NOMO-1 treated with dmso at 0.1 percent for 144 hours (cell line): ENCODE measurements at regions not wholly inside any gene's neighbourhood (a gene's known extent, or its start where the extent isn't known, plus 50 kb on each side); places are given as distances from the start of the nearest gene placed in this dataset.

Source experiments
- DNase-seq: peaks from one replicate; lab custom pipeline; 2025; ENCODE audit not compliant: unreplicated experiment; lab: John Stamatoyannopoulos, UW

DNA sequence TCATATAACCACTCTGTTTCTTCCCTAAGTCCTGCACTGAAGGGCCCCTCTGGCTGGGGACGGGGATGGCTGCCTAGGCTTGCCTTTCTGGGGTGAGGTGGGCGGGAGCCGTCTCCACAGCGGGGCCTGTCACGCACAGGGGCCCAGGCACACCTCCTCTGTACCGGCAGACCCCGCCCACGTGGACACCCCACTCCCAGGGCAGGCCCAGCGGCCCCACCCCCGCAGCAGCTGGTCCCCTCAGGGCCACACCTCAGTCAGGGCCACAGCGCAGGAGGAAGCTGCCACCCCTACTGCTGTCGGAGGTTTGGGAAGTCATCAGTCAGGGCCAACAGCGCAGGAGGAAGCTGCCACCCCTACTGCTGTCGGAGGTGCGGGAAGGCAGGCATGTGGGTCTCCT is 257.6 kb upstream of the RAB6C start:
- no peak for DNase-seq

DNA sequence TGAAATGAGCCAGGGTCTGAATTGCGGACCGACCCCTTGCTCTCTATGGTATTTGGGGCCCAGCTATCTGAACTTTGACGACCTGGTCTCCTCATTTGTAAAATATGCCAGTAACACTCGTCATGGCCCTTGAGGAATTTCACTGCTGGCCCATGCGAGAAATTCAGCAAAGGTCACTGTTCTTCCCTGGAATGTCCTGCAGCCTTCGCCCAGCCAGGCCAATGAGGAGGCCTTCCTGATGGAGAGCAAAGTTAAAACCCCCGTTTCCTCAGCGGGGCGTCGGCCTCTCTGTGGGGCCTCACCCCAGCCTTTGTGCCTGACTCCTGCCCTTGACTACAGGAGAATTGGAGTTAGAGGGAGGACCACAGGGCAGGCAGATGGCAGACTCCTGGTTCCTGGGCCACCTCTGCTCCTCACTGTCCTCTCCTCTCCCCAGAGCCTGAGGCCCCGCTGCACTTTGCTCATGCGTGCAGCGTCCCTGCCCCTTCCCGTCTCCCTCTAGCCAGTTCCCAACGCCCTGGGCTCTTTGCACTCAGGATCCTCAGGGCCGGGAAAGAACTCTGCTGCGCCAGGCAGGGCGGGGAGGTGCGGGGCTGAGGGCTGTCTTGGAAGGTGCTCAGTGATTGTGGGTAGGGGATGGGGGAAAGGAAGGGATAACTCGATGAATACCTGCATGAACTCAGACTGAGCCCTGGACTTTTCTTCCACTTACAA is 257.0 kb upstream of the RAB6C start:
- no peak for DNase-seq

DNA sequence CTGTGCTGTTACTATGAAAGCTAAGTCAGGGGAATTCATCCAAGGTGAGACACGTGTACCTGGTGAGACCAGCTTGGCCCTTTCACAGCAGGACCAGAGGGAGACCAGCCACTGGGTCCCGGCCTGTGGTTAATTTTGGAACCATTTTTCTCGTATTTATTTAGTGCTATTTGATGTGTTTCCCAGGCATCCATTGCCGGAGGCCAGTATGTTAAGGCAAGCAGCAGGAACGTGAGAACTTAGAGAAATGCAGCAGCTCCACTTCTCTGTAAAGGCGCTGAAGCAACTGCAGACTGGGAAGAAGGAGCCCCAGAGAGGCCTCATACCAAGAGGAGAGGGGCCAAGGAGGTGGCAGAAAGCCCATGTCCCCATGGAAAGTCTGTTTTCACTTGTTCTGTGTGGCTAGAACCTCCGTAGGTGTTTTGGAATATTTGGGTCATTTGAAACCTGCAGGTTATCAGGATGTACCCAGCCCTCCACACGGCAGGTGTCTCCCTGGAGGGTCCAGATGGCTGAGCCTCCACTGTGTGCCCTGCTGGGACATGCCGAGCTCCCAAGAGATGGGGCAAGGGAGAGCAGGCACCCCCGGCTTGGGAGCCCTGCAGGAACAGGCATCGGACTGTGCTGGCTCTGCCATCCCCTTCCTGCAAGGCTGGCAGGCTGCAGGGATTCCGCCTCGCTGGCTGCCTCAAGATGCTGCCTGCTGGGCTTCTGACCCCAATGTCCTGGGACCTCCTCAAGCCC is 256.0 kb upstream of the RAB6C start:
- DNase-seq = no peak

DNA sequence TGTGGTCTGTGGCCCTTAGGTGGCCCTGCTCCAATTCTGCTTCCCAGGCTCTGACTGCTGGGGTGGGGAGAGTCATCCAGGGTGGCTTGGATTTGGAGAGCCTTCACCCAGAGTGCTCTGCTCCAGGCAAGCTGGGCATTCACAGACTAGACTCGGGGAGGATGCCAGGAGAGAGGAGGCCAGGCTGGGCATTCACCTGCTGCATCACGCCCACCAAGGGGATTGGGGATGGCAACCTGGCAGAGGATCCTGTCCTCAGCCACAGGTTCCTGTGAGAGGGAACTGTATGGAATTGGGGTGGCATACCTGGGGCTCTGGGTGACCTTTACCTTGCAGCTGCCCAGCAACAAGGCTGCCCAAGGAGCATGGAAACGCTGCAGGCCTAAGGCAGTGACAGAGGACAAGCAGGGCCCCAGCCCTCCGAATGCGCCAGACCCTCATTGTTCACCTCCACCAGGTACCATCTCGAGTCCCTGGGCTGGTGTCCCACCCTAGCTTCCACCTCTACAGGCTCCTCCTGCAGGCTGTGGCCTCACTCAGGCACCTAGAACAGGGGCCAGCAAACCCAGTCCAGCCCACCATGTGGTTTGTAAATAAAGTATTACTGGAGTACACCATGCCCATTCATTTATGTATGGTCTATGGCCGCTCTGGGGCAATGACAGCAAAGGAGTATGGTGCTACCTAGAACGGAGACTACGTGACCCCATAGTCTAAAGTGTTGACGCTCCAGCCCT is 255.3 kb upstream of the RAB6C start:
- no peak for DNase-seq

DNA sequence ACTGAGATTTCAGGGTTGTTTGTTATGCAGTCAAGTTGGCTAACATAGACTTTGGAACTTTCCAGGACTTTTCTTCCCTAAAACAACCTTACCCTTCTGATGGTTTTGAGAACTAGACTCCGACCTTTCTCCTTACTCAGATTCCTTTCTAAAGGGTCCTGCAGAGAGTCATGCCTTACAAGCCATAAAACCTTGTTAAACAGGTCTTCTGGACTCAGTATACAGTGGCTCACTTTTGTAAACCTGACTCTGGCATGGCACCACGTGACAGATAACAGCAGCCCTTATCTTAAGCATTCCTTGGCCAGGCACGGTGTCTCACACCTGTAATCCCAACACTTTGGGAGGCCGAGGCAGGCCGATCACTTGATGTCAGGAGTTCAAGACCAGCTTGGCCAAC is 253.2 kb upstream of the RAB6C start:
- DNase-seq = no peak

DNA sequence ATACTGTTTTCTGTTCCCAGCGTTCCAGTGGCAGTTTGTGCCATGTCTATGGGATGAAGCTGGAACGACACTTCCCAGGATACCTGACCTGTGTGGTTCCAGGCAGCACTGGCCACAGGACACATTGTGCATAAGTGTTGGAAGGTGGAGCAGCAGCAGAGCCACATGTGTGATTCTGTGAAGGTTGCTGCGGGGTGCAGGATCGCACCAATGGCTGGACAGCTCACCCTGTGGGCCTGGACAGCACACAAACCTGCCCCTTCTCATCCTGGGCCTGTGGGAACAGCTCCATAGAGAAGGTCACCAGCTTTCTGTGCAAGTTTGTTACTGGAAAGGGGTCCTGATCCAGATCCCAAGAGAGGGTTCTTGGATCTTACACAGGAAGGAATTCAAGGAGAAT is 252.2 kb upstream of the RAB6C start:
- DNase-seq = no peak

DNA sequence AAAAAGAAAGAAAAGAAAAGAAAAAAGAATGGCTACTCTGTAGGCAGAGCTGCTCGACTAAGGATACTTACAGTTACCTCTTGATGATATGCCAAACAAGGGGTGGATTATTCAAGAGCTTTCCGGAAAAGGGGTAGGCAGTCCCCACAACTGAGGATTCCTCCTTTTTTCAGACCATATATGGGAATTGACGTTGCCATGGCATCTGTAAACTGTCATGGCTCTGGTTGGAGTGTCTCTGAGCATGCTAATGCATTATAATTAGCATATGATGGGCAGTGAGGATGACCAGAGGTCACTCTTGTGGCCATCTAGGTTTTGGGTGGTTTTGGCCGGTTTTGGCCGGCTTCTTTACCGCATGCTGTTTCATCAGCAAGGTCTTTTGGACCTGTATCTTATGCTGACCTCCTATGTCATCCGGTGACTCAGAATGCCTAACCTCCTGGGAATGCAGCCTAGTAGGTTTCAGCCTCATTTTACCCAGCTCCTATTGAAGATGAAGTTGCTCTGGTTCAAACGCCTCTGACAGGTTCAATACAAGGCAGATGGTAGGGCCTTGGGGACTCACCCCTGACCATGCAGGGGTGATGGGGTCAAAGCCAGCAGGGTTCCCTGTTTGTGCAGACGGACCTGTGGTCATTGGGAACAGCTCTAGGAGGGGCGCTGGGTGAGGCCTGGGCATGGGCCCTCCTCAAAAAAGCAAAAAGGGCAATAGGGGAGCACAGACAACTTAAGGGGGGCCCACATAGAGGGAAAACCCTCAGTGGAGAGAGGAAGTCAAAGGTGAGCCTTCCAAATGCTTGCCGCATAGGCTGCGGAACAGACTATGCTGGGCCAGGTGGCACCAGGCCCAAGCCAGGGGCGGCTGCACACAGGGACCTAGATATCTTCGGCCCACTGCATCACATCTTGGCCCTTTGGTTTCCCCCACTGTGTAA is 251.2 kb upstream of the RAB6C start:
- DNase-seq = no peak

DNA sequence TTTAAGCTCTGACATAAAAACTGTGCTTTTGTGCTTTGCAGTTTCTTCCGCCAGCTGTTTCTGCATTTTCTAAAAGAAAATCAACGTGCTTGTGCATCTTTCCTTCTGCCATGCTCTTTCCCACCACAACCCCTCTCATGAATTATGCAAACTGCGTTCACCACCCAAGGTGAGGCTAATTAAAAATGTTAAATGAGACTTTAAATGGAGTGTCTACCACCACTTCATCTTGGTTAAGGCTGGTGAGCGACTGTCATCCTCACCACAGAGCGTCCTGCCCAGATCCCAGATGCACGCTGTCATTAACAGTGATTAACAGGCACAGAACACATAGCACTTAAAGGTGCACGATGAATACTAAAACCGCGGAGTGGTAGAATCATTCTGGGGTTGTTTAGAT is 250.5 kb upstream of the RAB6C start:
- DNase-seq = no peak

DNA sequence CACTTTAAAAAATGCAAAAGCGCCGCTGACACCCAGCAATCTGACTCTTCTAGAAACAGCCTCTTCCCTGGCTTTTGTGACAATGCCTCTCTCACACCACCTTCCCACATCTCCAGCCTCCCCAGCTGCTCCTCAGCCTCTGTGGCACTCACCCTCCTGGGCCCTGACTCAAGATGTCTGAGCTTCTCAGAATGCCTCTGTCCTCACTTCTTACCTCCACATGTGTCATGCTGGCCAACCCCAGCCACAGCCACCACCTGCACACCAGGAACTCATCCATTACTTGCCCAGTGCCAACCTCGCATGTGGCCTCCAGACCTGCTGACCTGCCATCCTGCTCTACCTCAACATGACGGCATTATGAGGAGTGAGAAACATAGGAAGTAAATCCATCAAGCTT is 249.8 kb upstream of the RAB6C start:
- no peak for DNase-seq

DNA sequence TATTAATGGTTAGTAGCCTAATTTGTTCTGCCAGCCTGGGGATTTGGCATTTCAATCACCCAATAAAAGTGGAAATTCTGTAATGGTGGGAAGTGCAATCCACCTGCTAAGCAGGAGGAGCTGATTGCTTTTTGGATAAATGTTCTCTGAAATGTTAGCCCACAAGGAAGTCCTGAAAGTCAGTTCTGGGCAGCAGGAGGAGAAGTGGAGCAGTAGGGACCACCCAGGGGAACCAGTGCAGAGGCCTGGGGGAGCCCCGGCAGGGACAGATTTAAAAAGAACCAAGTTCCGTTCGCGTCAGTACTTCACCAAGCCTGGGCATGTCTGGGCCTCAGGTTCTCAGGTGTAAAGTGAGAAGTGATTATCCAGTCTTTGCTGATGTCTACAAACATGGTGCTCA is 248.5 kb upstream of the RAB6C start:
- no peak for DNase-seq

DNA sequence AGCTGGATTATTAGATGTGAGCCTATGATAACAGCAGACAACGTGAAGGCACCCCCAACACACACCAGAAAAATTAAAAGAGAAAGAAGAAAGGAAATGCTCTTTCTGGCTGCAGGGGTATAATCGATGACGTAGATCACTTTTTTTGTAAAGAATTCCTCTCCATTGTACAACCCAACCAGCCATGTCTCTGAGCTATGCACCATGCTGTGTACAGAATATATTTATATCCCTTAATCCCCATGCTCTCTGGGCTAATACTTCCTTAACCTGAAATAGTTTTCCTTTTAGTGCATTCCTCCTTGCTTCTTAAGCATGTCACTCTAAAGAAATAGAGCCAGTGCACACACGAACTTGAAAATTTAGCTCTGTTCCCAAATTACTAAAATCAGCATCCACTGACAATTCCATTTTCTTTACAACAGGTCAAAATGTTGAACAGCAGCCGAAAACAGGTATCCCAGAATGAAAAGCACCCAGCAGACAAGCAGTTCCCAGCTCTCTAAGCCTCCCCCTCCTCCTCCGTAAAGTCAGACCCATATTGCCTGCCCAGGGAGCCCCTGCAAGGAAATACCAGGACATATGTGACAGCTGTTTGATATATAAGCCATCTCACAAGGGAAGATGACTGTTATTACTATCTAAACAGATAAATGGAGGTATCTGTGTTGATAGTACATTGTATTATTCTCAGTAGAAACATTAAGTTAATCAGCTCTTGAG is 247.4 kb upstream of the RAB6C start:
- DNase-seq = no peak

DNA sequence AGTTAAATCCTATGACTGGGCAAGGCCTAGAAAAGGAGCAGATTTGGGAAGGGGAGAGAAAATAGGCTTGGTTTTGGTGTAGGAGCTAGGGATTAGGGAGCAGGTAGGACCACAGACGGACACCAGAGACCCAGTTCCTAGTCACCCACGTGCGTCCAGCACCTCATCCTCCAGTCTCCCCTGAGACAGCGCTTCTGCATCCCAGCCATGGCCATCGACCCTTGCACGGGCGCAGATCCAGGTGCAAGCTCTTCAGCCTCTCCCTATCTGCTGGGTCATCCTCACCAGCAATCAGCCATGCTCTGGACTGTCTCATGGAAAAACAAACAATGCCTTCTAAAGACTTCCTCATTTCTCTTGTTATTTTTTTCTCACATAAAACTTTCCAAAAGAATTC is 246.8 kb upstream of the RAB6C start:
- DNase-seq = no peak

DNA sequence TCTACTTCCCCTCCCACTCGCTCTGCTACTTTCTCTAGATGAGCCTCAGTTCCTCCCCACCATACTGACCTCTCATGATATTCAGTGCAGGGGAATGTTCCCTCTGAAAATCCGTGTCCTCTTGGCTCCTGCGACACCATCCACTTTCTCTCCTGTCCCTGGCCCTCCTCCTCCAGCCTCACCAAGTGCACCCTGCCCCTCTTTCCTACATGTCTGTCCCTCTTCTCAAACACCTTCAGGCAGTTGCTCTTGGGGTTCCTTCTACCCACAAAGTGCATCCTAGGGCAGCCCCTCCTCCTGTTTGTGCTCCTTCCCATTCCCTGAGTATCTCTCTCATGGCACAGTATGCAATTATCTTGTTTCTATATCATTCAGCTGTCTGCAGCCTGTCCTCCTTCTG is 246.4 kb upstream of the RAB6C start:
- DNase-seq = no peak

DNA sequence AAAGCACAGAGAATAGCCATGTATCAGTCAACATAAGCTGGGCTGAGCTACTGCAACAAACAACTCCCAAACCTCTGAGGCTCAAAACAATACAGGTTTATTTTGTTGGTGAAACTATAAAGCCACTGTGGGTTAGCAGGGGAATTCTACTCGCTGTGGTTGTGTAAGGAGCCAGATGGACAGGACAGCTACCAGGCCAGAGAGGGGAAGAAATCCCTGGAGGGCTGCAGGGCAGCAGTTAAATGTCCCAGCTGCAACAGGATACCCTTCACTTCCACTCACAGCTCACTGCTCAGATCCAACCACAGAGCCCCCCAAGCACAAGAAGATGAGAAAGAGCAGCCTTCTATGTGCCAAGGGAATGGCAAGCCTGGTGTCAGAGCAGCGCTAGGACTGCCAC is 245.9 kb upstream of the RAB6C start:
- DNase-seq = no peak

DNA sequence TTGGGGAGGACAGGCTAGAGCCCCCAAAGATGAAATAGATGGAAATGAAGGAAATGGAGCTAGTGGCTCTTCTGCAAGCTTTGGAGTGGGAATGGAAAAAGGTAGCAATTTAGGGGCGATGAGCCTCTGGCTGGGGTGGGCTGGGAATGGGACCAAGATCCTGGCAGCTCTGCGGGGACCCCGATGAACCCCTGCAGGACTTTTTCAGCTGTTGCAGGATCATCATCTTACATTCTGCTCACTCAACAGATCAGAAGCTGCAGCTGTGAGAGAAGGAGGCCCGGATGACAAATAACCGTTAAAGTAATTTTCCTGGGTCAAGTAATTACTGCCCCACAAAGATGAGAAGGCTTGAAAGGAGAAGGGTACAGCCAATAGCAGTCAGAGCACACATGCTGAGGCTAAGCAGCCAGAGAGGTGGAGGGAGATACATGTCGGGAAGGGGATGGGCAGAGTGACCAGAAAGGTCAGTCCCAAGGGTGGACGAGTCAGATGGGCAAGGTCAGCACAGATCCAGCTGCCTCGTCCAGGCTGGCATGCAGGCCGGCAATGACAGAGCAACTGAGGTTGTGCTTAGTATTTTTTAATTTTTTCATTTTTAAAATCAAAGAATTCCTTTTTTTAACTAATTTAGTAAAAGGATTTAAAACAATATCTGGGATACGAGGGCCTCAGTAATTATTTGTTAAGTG is 245.0 kb upstream of the RAB6C start:
- no peak for DNase-seq

DNA sequence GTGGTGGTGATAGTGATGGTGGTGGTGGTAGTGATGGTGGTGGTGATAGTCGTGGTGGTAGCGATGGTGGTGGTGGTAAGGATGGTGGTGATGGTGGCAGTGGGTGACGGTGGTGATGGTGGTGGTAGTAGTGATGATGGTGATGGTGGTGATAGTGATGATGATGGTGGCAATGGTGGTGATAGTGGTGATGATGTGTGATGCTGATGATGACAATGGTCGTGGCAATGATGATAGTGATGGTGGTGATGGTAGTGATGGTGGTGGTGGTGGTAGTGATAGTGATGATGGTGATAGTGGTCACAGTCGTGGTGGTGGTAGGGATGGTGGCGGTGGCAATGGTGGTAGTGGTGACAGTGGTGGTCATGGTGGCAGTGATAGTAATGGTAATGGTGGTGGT is 243.9 kb upstream of the RAB6C start:
- DNase-seq = no peak

DNA sequence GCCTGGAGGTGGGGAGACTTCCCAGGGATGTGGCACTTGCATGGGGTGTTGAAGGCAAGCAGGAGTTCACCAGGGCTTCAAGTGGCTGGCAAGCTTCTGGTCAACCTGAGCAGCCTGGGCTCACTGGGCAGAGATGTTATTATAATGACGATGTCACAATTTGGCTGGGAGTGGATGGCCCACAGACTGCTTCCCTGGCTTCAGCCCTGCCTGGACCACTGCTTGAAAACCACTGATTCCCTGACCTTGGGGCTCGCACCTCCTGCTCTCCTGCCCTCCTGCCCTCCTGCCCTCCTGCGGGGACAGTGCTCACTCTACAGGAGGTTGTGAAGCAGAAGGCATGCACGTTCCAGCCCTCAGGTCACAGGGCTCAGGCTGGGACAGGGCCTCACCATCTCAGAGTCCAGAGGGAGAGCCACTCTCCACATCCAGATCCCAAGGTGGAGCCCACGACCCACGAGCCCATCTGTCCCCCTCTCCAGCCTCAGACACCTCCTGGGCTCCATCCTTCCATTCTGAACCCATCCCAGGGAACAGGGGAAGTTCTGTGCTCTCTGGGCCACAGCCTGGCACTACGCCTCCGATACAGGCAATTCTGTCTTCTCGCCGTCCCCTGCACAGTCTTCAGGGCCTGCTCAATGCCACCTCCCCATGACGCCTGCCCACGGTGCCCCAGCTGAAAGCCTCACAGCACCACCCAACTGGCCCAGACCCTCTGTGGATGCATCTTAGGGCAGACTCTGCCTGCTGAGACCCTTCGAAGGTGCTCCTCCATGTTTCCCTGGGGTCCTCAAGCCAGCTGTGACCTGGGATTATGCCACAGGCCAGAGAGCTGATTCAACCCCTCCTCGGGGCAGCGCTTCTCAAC is 241.6 kb upstream of the RAB6C start:
- no peak for DNase-seq

DNA sequence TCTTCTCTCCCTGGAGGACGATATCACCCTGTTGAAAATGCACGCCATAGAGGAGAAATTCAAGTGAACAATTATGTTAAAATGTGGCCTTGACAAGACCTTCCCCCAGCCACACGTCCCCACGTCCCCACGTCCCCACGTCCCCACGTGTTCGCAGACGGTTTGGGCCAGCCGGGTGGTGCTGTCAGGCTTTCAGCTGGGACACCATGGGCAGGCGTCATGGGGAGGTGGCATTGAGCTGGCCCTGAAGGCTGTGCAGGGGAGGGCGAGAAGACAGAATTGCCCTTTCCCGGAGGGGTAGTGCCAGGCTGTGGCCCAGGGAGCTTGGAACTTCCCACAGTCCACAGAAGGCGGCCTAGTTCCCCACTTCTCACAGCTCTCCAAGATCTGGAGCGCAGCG is 240.7 kb upstream of the RAB6C start:
- DNase-seq = no peak

DNA sequence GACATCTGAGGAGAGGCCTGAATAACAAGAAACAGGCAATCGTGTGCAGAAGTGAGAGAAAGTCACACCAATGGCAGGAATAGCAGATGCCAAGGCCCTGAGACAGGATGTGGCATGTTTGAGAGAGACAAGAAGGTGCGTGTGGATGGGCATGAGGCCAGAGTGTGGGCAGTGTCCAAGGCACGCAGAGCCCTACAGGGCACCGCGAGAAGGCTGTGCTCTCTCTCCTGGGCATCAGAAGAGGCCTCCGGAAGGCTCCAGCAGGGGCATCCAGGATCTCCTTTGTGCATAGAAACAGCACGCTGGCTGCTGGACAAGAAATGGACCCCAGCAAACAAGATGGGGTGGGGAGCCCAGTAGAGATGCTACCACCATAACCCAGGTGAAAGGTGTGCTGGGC is 239.0 kb upstream of the RAB6C start:
- DNase-seq = no peak
